GM18505 (cell line): ENCODE measurements at regions not wholly inside any gene's neighbourhood (a gene's known extent, or its start where the extent isn't known, plus 50 kb on each side); places are given as distances from the start of the nearest gene placed in this dataset.
"Not testable (repeated sequence)": the region's sequence is repeated elsewhere in the genome, so short reads cannot be mapped to it uniquely, and the experiment has no call there.

Experiments used
- ATAC-seq: cut with Tn5 transposase; IDR thresholded peaks from one replicate; pipeline ENCODE4 v1.9.1; 2021; ENCODE audit not compliant: unreplicated experiment
- POLR2A ChIP-seq: IDR thresholded peaks from 4 replicates; pipeline ENCODE4 v1.6.1; 2011; ENCODE audit warnings: borderline replicate concordance; ENCODE audit not compliant: insufficient read depth, insufficient read length; ENCODE audit errors: extremely low read depth

DNA sequence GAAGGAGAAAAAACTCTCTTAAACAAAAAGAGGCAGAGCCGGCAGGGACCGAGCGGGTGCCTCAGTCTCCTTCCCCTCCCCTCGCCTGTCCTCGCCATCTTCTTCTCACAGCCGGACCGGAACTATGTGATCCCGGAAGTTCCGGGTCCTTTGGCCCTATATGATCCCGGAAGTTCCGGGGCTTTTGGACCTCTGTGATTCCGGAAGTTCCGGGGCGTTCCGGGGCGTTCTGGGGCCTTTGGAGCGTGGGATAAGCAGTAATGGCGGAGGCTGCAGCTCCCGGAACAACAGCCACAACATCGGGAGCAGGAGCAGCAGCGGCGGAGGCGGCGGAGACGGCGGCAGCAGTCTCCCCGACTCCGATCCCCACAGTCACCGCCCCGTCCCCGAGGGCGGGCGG, 98.9 kb upstream of the MED14 start:
- TF ChIP-seq POLR2A = no peak
- ATAC-seq = no peak

DNA sequence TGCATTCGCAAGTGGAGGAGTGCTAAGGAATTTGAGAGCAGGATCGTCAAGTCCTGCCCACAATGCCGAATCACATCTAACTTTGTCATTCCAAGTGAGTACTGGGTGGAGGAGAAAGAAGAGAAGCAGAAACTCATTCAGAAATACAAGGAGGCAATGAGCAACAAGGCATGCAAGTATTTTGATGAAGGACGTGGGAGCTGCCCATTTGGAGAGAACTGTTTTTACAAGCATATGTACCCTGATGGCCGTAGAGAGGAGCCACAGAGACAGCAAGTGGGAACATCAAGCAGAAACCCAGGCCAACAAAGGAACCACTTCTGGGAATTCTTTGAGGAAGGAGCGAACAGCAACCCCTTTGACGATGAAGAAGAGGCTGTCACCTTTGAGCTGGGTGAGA, 100.2 kb upstream of the MED14 start:
- TF ChIP-seq POLR2A = no peak
- no peak for ATAC-seq

GRCh38 chrX:40843643-40844042, 108.3 kb upstream of the MED14 start:
- TF ChIP-seq POLR2A = no peak
- ATAC-seq = no peak

DNA sequence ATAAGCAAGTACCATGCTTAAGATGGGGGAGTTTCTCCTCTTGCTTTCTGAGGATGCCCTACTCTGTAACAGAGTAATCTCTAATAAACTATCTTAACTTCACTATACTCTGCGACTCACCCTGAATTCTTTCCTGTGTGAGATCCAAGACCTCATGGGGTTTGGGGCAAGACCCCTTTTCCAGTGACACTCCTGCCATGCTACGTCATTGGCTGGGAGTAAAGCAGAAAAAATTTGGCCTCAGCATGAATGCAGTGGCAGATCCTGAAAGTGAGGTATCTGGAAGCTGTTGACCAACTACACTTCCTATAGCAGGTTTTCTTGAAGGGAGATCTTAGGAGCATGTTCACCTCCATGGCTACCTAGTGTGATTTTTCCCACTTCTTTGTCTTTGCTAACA, 109.1 kb upstream of the MED14 start:
- TF ChIP-seq POLR2A = no peak
- no peak for ATAC-seq

GRCh38 chrX:40845331-40845911, 110.1 kb upstream of the MED14 start:
- TF ChIP-seq POLR2A = no peak
- ATAC-seq = no peak

- TF ChIP-seq POLR2A = no peak
- no peak for ATAC-seq
These were observed 114.8 kb upstream of the MED14 start for GRCh38 chrX:40849906-40850823.

- no peak for TF ChIP-seq POLR2A
- no peak for ATAC-seq
These were observed 117.2 kb upstream of the MED14 start for GRCh38 chrX:40852586-40852985.

- TF ChIP-seq POLR2A = no peak
These were observed 117.9 kb upstream of the MED14 start for GRCh38 chrX:40853004-40853815.

GRCh38 chrX:40853816-40854123, 118.4 kb upstream of the MED14 start:
- no peak for TF ChIP-seq POLR2A
- no peak for ATAC-seq

More at GRCh38 chrX:40853004-40853815, 117.9 kb upstream of the MED14 start:
- ATAC-seq = no peak

GRCh38 chrX:40854242-40854641, 118.9 kb upstream of the MED14 start:
- no peak for ATAC-seq
- TF ChIP-seq POLR2A = no peak

- no peak for ATAC-seq
- no peak for TF ChIP-seq POLR2A
These were observed 120.1 kb upstream of the MED14 start for GRCh38 chrX:40855411-40855810.

DNA sequence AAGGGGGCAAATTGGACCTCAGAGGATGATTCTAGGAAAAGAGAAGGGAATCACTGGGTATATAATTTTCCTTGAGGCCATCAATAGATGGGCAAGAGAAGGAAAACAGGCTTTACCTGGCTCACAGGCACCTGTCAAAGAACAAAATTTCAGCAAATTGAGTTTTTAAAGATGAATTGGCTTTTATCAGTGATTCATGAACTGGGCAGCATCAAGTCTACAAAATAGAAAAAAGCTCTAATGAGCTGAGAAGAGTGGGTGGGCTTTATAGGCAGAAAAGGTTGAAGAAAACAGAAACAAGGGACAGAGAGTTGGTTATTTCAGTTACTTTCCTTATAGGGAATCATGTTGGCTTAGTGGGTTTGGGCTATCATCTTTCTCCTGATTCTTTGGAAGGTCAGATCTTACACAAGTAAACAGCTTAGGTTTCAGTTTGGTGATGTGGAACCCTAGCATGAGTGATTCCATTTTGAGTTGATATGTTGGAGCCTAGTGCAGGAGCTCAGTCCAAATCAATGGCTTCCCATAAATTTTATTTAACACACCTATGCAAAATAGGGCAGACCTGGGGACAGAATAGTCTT, 120.7 kb upstream of the MED14 start:
- TF ChIP-seq POLR2A = no peak
- no peak for ATAC-seq

DNA sequence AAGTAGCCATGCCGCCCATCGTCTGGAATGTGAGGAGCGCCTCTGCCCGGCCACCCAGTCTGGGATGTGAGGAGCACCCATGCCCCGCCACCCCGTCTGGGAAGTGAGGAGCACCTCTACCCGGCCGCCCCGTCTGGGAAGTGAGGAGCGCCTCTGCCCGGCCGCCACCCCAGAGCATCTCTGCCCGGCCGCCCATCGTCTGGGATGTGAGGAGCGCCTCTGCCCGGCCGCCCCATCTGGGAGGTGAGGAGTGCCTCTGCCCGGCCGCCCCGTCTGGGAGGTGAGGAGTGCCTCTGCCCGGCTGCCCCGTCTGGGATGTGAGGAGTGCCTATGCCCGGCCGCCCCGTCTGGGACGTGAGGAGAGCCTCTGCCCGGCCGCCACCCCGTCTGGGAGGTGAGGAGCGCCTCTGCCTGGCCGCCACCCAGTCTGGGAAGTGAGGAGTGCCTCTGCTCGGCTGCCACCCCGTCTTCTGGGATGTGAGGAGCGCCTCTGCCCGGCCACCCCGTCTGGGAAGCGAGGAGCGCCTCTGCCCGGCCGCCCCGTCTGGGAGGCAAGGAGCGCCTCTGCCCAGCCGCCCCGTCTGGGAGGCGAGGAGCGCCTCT, 126.7 kb upstream of the MED14 start:
- not testable (repeated sequence) for ATAC-seq

DNA sequence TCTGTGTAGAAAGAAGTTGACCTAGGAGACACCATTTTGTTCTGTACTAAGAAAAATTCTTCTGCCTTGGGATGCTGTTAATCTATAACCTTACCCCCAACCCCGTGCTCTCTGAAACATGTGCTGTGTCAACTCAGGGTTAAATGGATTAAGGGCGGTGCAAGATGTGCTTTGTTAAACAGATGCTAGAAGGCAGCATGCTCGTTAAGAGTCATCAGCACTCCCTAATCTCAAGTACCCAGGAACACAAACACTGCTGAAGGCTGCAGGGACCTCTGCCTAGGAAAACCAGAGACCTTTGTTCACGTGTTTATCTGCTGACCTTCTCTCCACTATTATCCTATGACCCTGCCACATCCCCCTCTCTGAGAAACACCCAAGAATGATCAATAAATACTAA, 127.9 kb upstream of the MED14 start:
- ATAC-seq = not testable (repeated sequence)
